Right renal cortex interstitium (tissue), 3 donors: ENCODE measurements at regions not wholly inside any gene's neighbourhood (a gene's known extent, or its start where the extent isn't known, plus 50 kb on each side); places are given as distances from the start of the nearest gene placed in this dataset.

Experiments
- DNase-seq, 3 donors: peaks; one replicate each; pipeline ENCODE4 v3.0.0-alpha.2; 2013; ENCODE audit warnings: low read depth in 3 of 3, low spot score in 2 of 3

DNA sequence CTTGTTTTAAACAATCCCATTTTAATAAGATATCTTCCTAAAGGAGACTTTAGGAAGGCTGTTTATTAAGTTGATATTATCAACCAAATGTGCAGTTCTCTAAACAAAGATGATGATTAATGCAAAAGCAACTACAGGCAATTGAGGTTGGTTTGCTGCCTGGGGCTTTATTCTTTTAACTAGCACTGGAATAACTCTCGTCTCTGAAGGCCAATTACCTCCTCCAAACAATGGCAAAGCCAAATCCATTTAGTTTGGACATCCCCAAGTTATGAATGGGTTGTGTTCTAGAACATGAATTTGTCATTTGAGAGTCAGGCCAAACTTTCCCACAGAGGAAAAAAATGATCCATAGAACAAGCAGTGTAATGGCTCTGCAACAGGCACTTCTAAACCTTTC is 114.1 kb downstream of the SLC16A9 start:
- DNase-seq, result no peak

- no peak for DNase-seq
These were observed 115.9 kb downstream of the SLC16A9 start for GRCh38 chr10:59593768-59594167.

- DNase-seq, result no peak
These were observed 119.9 kb downstream of the SLC16A9 start for GRCh38 chr10:59589796-59590195.

DNA sequence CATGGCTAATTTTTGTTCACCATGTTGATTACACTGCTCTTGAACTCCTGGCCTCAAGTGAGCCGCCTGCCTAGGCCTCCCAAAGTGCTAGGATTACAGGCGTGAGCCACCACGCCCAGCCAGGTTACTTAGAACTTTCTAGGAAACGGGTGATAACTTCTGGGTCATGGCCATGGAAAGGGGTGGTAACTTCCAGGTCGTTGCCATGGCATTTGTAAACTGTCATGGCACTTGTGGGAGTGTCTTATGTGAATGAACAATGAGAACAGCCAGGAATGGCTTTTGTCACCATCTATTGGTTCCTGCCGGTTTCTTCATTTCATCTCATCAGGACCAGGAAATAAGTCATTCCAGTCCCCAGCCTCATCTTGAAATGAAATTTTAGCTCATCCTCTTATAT is 120.9 kb downstream of the SLC16A9 start:
- no peak for DNase-seq

DNA sequence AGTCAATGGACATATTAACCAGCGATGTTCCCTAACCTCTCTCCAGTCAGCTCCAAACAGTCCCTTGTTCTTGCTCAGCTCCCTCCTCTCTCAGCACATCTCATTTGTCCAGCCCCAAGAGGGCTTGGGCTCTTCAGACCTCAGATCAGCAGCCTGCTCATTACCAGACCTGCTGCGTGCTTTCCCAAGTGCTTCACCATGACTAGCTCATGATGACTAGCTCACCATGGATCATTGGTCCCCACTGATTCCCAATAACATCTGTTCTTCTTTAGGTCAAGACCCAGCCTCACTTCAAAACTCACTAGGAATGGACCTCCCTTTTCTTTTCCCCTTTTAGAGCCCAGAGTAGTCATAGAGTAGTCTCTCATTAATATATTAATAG is 121.9 kb downstream of the SLC16A9 start:
- DNase-seq, result no peak

- DNase-seq, result no peak
These were observed 122.4 kb downstream of the SLC16A9 start for GRCh38 chr10:59587083-59587755.

- no peak for DNase-seq
These were observed 123.2 kb downstream of the SLC16A9 start for GRCh38 chr10:59586407-59586891.

DNA sequence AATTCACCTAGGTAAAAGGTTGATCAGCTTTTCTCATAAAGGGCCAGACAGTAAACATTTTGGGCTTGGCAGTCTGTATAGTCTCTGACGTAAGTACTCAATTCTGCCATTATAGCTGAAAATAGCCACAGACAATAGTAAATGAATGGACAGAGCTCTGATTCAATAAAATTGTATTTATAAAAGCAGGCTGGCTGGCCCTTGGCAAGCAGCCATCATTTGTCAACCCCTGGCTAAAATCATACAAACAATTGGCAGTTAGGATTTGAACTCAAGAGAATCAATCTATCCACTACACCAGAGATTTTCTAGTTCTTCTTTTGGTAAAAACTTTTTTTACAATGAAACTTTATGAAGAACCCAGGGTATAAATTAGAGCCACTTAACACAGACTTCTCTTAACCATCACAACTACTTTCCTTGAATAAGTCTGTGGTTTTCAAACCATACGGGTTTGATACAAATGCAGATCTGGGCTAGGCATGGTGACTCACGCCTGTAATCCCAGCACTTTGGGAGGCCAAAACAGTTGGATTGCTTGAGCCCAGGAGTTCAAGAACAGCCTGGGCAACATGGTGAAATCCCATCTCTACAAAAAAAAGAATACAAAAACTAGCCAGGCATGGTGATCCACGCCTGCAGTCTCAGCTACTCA is 124.5 kb downstream of the SLC16A9 start:
- no peak for DNase-seq

GRCh38 chr10:59582780-59583179 is 126.9 kb downstream of the SLC16A9 start:
- no peak for DNase-seq

DNA sequence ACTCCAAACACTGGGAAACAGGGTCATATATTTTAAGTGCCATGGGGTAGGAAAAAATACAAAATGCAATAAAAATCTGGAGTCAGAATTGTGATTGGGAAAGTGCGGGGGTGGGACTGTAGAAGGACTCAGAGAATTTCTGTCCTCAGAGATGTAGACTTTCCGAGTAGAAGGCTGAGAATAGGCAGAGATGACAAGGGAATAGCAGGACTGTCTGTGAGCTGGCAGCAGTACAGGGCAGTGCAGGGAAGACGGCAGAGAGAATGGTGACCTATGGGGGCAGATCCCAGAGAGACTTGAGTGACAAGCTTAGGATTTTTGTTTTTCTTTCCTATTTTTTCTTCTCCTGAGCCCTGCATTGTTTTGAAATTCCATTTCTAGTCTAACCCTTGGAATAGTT is 127.6 kb downstream of the SLC16A9 start:
- no peak for DNase-seq

DNA sequence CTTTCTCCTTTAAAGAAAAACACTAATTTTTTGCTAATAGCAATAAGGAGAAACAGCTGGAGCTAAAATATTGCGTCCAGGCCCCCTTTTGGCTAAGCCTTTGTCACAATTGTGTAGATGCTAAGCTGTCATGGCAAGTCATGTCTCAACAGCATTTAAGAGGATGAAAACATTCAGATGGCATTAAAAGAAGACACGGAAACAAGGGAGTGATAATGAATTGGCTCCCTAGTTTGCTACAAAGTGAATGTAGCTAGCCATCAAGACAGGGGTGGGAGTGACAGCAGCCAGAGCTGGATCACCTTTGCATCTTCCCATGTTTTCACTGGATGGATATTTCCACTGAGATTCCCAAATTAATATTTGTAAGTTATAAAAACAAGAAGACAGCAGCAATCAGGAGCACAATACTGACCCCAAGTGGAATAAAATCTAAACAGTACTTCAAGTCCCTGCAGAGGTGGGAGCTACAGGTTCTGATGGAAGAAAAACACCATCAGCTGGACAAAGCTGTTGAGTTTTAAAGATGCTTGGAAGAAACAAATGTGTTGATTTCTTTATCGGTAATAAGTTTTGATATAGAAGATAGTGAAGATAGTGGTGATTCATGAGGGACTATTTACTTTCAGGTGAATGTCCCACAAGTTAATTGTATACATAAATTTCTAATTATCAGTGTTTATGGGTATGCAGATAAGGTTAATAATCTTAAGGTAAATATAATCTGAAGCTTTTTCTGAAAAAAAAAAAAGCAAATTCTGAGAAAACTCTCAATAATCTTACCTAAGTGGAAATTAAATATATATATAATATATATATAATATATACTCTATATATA is 129.4 kb downstream of the SLC16A9 start:
- no peak for DNase-seq

GRCh38 chr10:59578741-59579140 is 130.9 kb downstream of the SLC16A9 start:
- DNase-seq, result no peak

DNA sequence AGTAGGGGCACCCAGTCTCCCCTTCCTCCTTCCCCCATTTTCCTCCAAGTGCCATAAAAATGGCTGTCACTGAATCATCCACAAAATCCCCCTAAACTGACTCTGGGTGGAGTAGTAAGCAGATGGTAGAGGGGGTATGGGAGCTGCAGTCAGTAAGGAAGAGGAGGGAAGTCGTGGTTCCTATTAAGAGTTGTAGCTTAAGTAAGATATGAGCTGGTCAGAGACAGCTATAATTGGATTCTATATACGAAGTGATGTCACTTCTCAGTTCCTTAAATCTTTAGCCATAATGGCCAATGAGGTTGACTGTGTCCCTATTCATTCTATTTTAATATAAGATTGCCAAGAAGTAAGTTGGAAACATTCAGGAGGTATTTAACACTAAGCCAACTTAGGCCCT is 131.7 kb downstream of the SLC16A9 start:
- DNase-seq, result no peak

- no peak for DNase-seq
These were observed 134.4 kb downstream of the SLC16A9 start for GRCh38 chr10:59575269-59575668.

GRCh38 chr10:59563531-59563930 is 146.1 kb downstream of the SLC16A9 start:
- DNase-seq, result no peak

GRCh38 chr10:59562126-59562525 is 147.5 kb downstream of the SLC16A9 start:
- DNase-seq, result no peak

DNA sequence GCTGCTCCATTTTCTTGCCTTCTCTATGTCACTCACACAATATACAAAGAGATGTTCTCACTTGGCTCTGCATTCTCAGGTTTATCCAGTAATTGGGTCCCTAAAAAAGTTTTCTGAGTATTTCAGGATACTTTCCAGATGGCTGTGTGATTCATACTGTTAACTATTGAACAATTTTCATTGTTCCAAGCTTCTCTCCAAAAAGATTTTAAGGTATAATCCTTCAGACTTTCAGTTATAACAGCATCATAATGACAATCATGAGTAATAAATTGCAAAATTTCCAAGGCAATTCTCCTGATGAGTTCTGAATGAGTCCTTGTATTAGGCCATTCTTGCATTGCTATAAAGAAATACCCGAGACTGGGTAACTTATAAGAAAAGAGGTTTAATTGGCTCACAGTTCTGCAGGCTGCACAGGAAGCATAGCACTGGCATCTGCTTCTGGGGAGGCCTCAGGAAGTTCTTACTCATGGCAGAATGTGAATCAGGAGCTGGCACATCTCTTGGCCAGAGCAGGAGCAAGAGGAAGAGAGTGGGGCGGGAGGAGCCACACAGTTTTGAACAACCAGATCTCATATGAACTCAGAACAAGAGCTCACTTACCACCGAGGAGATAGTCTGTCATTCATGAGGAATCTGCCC is 148.1 kb downstream of the SLC16A9 start:
- no peak for DNase-seq

GRCh38 chr10:59560990-59561389 is 148.7 kb downstream of the SLC16A9 start:
- DNase-seq, result no peak

DNA sequence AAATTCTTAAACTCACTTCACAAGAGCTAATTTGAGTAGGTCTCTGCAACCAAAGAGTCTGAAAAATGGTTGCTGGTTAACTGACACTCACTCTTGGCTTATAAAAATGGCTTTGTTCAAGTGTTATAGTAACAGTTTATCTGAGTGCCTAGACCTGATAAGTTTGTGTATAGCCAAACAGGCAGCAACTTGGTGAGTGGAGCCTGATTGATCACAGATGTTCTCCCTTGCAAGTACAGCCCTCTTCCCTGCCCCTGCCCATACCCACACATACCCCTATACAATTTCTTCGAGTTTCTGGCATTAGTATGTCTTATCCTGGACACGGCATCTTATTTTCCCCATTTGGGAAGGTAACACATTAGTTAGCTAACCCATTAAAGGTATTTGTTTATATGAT is 149.5 kb downstream of the SLC16A9 start:
- DNase-seq, result no peak

DNA sequence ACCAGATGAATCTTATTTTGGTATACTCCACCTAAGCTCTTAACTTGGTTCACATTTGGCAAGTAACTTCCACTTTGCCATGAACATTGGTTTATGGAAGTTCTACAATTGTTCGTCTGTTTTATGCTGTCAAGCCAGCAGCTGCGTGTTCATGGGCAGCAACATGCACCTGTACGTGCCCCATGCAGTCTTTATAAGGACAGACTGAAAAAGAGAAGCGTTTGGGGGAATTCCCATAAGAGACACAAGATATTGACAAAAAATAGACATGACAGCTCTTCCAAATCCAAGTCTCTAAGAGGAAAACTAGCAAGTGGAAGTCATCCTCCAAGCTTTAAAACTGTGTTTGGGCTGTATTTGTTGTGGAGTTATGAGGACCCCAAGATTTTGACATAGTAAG is 151.6 kb downstream of the SLC16A9 start:
- no peak for DNase-seq

DNA sequence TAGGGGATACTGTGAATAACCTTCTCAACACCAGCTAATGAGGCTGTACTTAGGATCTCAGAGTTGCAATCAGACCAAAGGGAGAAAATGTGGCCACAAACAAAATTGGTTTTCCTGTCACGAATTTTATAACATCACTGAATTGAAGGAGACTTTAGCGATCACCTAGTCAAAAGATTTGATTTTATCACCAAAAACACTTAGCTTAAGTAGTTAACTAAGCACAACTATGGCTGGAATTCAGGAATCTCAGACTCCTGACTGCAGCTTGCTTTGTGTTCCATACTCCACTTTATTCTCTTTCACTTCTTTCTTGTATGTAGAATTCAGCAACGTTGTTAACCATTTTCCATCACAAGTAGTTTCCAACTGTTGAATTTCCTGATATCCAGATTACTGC is 152.0 kb downstream of the SLC16A9 start:
- DNase-seq, result no peak
